ENCODE measurements at regions not wholly inside any gene's neighbourhood (a gene's known extent, or its start where the extent isn't known, plus 50 kb on each side); places are given as distances from the start of the nearest gene placed in this dataset.

DNA sequence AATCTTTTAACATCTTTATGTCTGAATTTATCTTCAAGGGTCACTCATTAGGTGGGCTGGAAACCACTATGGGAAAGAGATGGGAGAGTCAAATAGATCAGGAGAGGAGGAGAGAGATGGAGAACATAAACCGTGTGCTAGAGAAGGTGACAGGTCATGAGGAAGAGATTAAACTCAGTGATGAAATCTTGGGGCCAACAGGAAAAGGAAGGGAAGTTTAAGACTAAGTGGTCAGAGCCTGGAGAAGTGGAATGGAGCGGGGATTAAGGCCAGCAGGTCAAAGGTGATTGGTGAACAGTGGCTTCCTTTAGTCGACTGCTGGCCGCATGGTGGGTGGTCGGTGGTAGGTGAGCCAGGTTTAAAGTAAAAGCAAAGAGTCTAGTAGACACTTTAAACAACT is 169.3 kb upstream of the IVNS1ABP start:
- TF ChIP-seq, protein P1, sequence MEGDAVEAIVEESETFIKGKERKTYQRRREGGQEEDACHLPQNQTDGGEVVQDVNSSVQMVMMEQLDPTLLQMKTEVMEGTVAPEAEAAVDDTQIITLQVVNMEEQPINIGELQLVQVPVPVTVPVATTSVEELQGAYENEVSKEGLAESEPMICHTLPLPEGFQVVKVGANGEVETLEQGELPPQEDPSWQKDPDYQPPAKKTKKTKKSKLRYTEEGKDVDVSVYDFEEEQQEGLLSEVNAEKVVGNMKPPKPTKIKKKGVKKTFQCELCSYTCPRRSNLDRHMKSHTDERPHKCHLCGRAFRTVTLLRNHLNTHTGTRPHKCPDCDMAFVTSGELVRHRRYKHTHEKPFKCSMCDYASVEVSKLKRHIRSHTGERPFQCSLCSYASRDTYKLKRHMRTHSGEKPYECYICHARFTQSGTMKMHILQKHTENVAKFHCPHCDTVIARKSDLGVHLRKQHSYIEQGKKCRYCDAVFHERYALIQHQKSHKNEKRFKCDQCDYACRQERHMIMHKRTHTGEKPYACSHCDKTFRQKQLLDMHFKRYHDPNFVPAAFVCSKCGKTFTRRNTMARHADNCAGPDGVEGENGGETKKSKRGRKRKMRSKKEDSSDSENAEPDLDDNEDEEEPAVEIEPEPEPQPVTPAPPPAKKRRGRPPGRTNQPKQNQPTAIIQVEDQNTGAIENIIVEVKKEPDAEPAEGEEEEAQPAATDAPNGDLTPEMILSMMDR (IDR thresholded peaks at IDR 0.05; ENCODE audit: unreplicated experiment), result no peak
- no peak for DNase-seq
- no peak overlapping the region for H3K27ac Mint-ChIP-seq (ENCODE audit: unreplicated experiment)
- peaks cover under 1% of the 10 kb centered on the region for H3K9me3 Mint-ChIP-seq (ENCODE audit: low read depth, unreplicated experiment)
- intact Hi-C loops (cut with micrococcal nuclease; ENCODE audit: unreplicated experiment), result no loop called here
- no peak overlapping the region for H3K4me3 Mint-ChIP-seq (ENCODE audit: low read depth, unreplicated experiment)
- BruUV-seq (replicated peaks), result no TSS peak
- no peaks in the 10 kb centered on the region for H3K36me3 Mint-ChIP-seq (ENCODE audit: insufficient read depth, unreplicated experiment)
- H3K27me3 Mint-ChIP-seq (ENCODE audit: unreplicated experiment), result no peaks in the 10 kb centered on the region
- H3K4me1 Mint-ChIP-seq (ENCODE audit: low read depth, unreplicated experiment), result peaks cover 25% of the 10 kb centered on the region
- CTCF ChIA-PET, result no interaction called here

DNA sequence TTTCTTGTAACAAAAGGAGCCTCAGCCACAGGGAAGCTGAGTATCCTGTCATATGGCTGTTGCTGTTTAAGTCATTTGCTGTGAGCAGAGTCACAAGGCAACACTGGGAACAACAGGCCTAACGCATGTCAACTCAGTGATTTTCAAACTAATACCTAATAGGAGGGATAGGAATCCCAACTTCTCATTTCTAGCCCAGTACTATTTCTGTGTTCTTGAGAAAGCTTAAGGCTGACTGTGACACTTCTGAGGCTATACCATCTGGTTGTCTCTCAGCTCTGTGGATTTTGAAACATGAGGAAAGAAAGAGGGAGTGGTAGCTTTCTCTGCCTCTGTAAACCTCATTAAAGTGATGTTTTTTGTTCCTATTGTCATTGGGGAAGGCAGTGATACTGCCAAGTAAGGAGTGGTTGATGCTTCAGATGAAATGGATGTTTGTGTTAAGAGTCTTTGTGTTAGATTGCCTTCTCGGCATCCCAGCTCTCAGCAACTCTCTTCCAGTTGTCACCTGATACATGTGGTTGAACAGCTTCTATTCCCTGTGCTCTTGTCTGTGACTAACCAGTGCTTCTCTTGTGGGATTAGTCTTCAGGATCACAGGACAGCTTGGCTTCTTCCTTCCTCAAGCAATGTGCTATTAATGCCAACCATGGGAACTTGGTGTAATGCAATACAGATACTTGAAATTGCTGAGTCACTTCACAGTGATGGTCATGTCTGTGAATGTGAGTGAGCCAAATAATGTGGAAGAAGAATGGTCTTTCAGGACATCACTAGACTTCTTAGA is 166.8 kb upstream of the IVNS1ABP start:
- no peak for DNase-seq
- peaks cover 18% of the 10 kb centered on the region for H3K4me1 Mint-ChIP-seq (ENCODE audit: low read depth, unreplicated experiment)
- no peak overlapping the region for H3K4me3 Mint-ChIP-seq (ENCODE audit: low read depth, unreplicated experiment)
- intact Hi-C loops (cut with micrococcal nuclease; ENCODE audit: unreplicated experiment), result no loop called here
- no peaks in the 10 kb centered on the region for H3K27me3 Mint-ChIP-seq (ENCODE audit: unreplicated experiment)
- H3K9me3 Mint-ChIP-seq (ENCODE audit: low read depth, unreplicated experiment), result peaks cover 4% of the 10 kb centered on the region
- H3K36me3 Mint-ChIP-seq (ENCODE audit: insufficient read depth, unreplicated experiment), result no peaks in the 10 kb centered on the region
- H3K27ac Mint-ChIP-seq (ENCODE audit: unreplicated experiment), result no peak overlapping the region
- CTCF ChIA-PET, result interaction anchor here (0.6 kb wide), 1 partner anchor 217 kb away, joined by 4 read pairs; no protein-coding TSS in a partner anchor
- no TSS peak for BruUV-seq (replicated peaks)
- TF ChIP-seq, protein P1 (IDR thresholded peaks at IDR 0.05; ENCODE audit: unreplicated experiment), result no peak

DNA sequence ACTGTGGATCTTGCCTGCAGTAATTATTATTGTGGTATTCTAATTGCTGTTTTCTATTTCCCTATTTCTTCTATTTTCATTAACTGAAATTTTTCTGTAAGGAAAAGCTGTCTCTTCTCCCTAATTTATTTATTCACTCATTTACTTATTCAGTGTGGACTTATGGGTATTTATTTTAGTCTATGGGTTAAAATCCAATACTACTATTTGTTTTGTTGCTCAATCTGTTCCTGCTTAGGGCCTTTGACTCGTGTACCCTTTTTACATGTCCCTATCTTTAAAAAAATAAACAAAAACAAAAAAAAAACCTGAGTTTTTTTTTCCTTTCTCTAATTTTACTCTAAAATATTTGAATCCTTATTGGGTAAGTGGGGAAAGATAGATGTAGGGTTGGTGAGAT is 166.2 kb upstream of the IVNS1ABP start:
- no TSS peak for BruUV-seq (replicated peaks)
- no peak overlapping the region for H3K27ac Mint-ChIP-seq (ENCODE audit: unreplicated experiment)
- peaks cover 4% of the 10 kb centered on the region for H3K9me3 Mint-ChIP-seq (ENCODE audit: low read depth, unreplicated experiment)
- DNase-seq, result no peak
- CTCF ChIA-PET, result no interaction called here
- no peak overlapping the region for H3K4me3 Mint-ChIP-seq (ENCODE audit: low read depth, unreplicated experiment)
- intact Hi-C loops (cut with micrococcal nuclease; ENCODE audit: unreplicated experiment), result no loop called here
- TF ChIP-seq, protein P1 (IDR thresholded peaks at IDR 0.05; ENCODE audit: unreplicated experiment), result no peak
- no peaks in the 10 kb centered on the region for H3K36me3 Mint-ChIP-seq (ENCODE audit: insufficient read depth, unreplicated experiment)
- H3K4me1 Mint-ChIP-seq (ENCODE audit: low read depth, unreplicated experiment), result peaks cover 12% of the 10 kb centered on the region
- no peaks in the 10 kb centered on the region for H3K27me3 Mint-ChIP-seq (ENCODE audit: unreplicated experiment)

DNA sequence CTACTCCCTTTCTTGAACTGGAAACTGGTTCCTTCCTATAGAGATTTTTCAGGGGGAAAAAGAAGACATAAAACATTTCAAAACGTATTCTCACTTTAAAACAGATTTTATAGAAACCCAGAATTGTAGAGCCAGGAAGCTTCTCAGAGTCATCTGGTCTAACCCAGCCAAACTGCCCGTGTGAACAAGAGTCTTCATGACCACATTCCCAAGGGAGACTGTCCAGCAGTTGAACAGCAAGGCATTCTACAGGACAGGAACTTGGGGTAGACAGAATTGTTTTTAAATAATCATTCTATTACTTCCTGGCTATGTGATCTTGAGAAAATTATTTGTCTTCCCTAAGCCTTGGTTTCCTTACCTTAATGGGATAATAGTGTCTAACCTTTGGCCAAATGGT is 163.5 kb upstream of the IVNS1ABP start:
- Mint-ChIP-seq H3K4me1 (ENCODE audit: low read depth, unreplicated experiment) (peaks cover 9% of the 10 kb centered on the region), H3K36me3 (ENCODE audit: insufficient read depth, unreplicated experiment) (no peaks in the 10 kb centered on the region), H3K9me3 (ENCODE audit: low read depth, unreplicated experiment) (peaks cover 4% of the 10 kb centered on the region), H3K27ac (ENCODE audit: unreplicated experiment) (no peak overlapping the region), H3K4me3 (ENCODE audit: low read depth, unreplicated experiment) (no peak overlapping the region), H3K27me3 (ENCODE audit: unreplicated experiment) (no peaks in the 10 kb centered on the region)
- no peak for DNase-seq
- CTCF ChIA-PET, result no interaction called here
- intact Hi-C loops (cut with micrococcal nuclease; ENCODE audit: unreplicated experiment), result no loop called here
- no TSS peak for BruUV-seq (replicated peaks)
- TF ChIP-seq, protein P1 (IDR thresholded peaks at IDR 0.05; ENCODE audit: unreplicated experiment), result no peak
